HepG2 (cell line): ENCODE measurements at regions not wholly inside any gene's neighbourhood (a gene's known extent, or its start where the extent isn't known, plus 50 kb on each side); places are given as distances from the start of the nearest gene placed in this dataset.

Experiments
- ATAC-seq: fragments of 200-7000 bp; cut with Tn5 transposase; 3 replicates; pipeline ENCODE4 v1.9.1; 2020; ENCODE audit warnings: mild to moderate bottlenecking, moderate library complexity
- BruUV-seq: library from RNA; stranded (reverse); fragments of 400-500 nt; replicated peaks from 2 replicates; lab custom pipeline; 2021; lab: Mats Ljungman, UMichigan
- CTCF ChIA-PET: fragments of 300-600 bp; formaldehyde crosslinking; extraction: SDS; loops from one replicate; lab custom pipeline; 2021; ENCODE audit warnings: low total read pairs, inconsistent platforms, low intra/inter-chr PET ratio; lab: Yijun Ruan, JAX
- POLR2A ChIA-PET: fragments of 350-600 bp; sonication (Branson Sonifier 250); formaldehyde crosslinking; loops from one replicate; lab custom pipeline; 2020; ENCODE audit warnings: antibody characterized with exemption, inconsistent platforms; lab: Yijun Ruan, JAX
- DNase-seq: peaks from one replicate; pipeline ENCODE4 v3.0.0-alpha.2; 2015; ENCODE audit warnings: low spot score
- FAIRE-seq: peaks from 3 replicates; lab custom pipeline; 2011; peaks lifted over from hg19 to GRCh38; lab: Jason Lieb, UNC
- H2AFZ ChIP-seq: one replicate; pipeline ENCODE4 v1.6.1; 2011; ENCODE audit warnings: low read length, inconsistent platforms
- H3K27ac ChIP-seq: fragments of 300-600 bp; 3 replicates; pipeline ENCODE4 v1.8.0; 2011; ENCODE audit warnings: mixed run types, mild to moderate bottlenecking, mixed read lengths, low read length, inconsistent platforms; ENCODE audit not compliant: insufficient read depth; ENCODE audit errors: extremely low read length
- H3K27me3 ChIP-seq, 2 experiments: fragments of 200-600 bp in 1 of 2; 2 replicates in 1 of 2; 3 replicates in 1 of 2; pipeline versions ENCODE4 v1.6.0 to v1.8.0; 2011; ENCODE audit warnings: low read length in 2 of 2, mild to moderate bottlenecking in 2 of 2, moderate library complexity in 2 of 2, inconsistent platforms in 1 of 2; ENCODE audit not compliant: insufficient read depth in 2 of 2, control insufficient read depth in 1 of 2
- H3K36me3 ChIP-seq, 2 experiments: fragments of 200-600 bp in 1 of 2; replicated peaks in 1 of 2; 2 replicates in 1 of 2; 3 replicates in 1 of 2; pipeline versions ENCODE4 v1.5.1 to v1.8.0; 2011; ENCODE audit warnings: low read length in 2 of 2, inconsistent platforms in 1 of 2; ENCODE audit not compliant: insufficient read depth in 2 of 2, control insufficient read depth in 1 of 2
- H3K4me1 ChIP-seq: 2 replicates; pipeline ENCODE4 v1.5.1; 2012; ENCODE audit warnings: low read length, inconsistent platforms; ENCODE audit not compliant: insufficient read depth
- H3K4me2 ChIP-seq: 2 replicates; pipeline ENCODE4 v1.6.0; 2011; ENCODE audit warnings: low read depth, low read length, inconsistent platforms
- H3K4me3 ChIP-seq, 3 experiments: fragments of 200-600 bp in 1 of 3; sonication (generic), shearing (Covaris generic) in 1 of 3; replicated peaks in 1 of 3; 2 replicates each; pipeline ENCODE4 v1.5.1; 2011 to 2016; ENCODE audit warnings: low read length in 3 of 3, inconsistent platforms in 2 of 3, low read depth in 2 of 3, mild to moderate bottlenecking in 2 of 3, control low read depth in 1 of 3, mixed read lengths in 1 of 3; ENCODE audit not compliant: insufficient read depth in 1 of 3
- H3K79me2 ChIP-seq: one replicate; pipeline ENCODE4 v1.6.1; 2011; ENCODE audit warnings: low read length, inconsistent platforms; ENCODE audit not compliant: insufficient read depth
- H3K9ac ChIP-seq: 2 replicates; pipeline ENCODE4 v1.6.0; 2011; ENCODE audit warnings: mild to moderate bottlenecking, low read depth, low read length, inconsistent platforms; ENCODE audit not compliant: insufficient read depth
- H3K9me3 ChIP-seq: 2 replicates; pipeline ENCODE4 v1.5.1; 2012; ENCODE audit warnings: mild to moderate bottlenecking, low read length
- H4K20me1 ChIP-seq: 2 replicates; pipeline ENCODE4 v1.6.0; 2011; ENCODE audit warnings: inconsistent platforms, mild to moderate bottlenecking, low read length, moderate library complexity; ENCODE audit not compliant: insufficient read depth
- HOXA7 ChIP-seq: sonication (generic); formaldehyde crosslinking; IDR thresholded peaks from 2 replicates; pipeline ENCODE4 v1.8.1; 2022; ENCODE audit warnings: mild to moderate bottlenecking, missing genetic modification reagents, moderate library complexity
- MYNN ChIP-seq: sonication (generic); formaldehyde crosslinking; IDR thresholded peaks from 2 replicates; pipeline ENCODE4 v1.4.0; 2020; ENCODE audit warnings: mild to moderate bottlenecking, low read depth, missing genetic modification reagents
- PHF21A ChIP-seq: sonication (generic); formaldehyde crosslinking; IDR thresholded peaks from 2 replicates; pipeline ENCODE4 v1.5.0; 2020; ENCODE audit warnings: mild to moderate bottlenecking, missing genetic modification reagents
- PPARG ChIP-seq: conservative IDR thresholded peaks from 2 replicates; pipeline ENCODE4 v1.6.1; 2016; ENCODE audit warnings: missing biosample characterization, missing genetic modification reagents
- RAD51 ChIP-seq: fragments of 450-650 bp; IDR thresholded peaks from 2 replicates; pipeline ENCODE4 v1.6.1; 2016; ENCODE audit warnings: borderline replicate concordance
- SUZ12 ChIP-seq: fragments of 150-350 bp; IDR thresholded peaks from 2 replicates; pipeline ENCODE4 v1.6.1; 2014; ENCODE audit warnings: low read depth, low read length
- ZNF205 ChIP-seq: IDR thresholded peaks from 2 replicates; pipeline ENCODE4 v1.6.1; 2018; ENCODE audit warnings: missing biosample characterization, missing genetic modification reagents
- ZNF337 ChIP-seq: sonication (generic); formaldehyde crosslinking; IDR thresholded peaks from 2 replicates; pipeline ENCODE4 v1.5.1; 2020; ENCODE audit warnings: missing genetic modification reagents, low read depth, mild to moderate bottlenecking, borderline replicate concordance
- ZNF672 ChIP-seq: sonication (generic); formaldehyde crosslinking; IDR thresholded peaks from 2 replicates; pipeline ENCODE4 v1.8.1; 2022; ENCODE audit warnings: missing genetic modification reagents
- ZNF724P ChIP-seq: sonication (generic); formaldehyde crosslinking; IDR thresholded peaks from 2 replicates; pipeline ENCODE4 v1.8.0; 2022; ENCODE audit warnings: missing genetic modification reagents, borderline replicate concordance
- WGBS: methylation state at CpG from one replicate; pipeline ENCODE4 v1.1.6; 2017; ENCODE audit warnings: low lambda C conversion rate; 5-methylcytosine and 5-hydroxymethylcytosine counted together
- in situ Hi-C: cut with HindIII; loops from 2 replicates; pipeline ENCODE4 v1.10.0; 2017; ENCODE audit warnings: low pct_unique_long_range_greater_than_20kb; ENCODE audit not compliant: extremely low pct_ligation_motif_present
- intact Hi-C: fragments of 100-400 bp; cut with micrococcal nuclease; formaldehyde crosslinking; loops from one replicate; pipeline ENCODE4 v1.10.0; 2022; ENCODE audit not compliant: unreplicated experiment
- TF ChIP-seq, protein P1 (sequence below): sonication (generic); formaldehyde crosslinking; IDR thresholded peaks from 2 replicates; pipeline ENCODE4 v1.8.1; 2023; ENCODE audit warnings: mild to moderate bottlenecking, inconsistent platforms, moderate library complexity, missing genetic modification reagents, borderline replicate concordance
- TF ChIP-seq, protein P2 (sequence below): sonication (generic); formaldehyde crosslinking; IDR thresholded peaks from 2 replicates; pipeline ENCODE4 v1.4.0; 2020; ENCODE audit warnings: mild to moderate bottlenecking, missing genetic modification reagents, borderline replicate concordance

DNA sequence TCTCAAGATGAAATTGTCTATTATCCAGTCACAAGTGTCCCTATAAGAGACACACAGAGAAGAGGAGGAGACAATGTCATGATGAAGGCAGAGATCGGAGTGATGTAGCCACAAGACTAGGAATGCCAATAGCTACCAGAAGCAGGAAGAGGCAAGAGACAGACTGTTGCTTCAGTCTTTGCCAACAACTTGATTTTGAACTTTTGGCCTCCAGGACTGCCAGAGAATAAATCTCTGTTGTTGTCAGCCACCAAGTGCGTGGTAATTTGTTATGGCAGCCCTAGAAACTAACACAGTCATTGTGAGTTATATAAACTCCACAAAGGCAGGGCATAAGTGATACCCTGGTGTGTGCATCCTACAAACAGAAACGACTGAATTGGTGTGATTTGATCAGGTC is 517.0 kb downstream of the BTBD3 start:
- in situ Hi-C loops: no loop called here
- no peak overlapping the region for H3K4me2 ChIP-seq
- no peaks in the 10 kb centered on the region for H3K4me1 ChIP-seq
- 11% methylated on average over 3 of the region's 3 CpGs for WGBS
- H3K79me2 ChIP-seq: no peaks in the 10 kb centered on the region
- ChIA-PET CTCF (no interaction called here), POLR2A (no interaction called here)
- no TSS peak for BruUV-seq
- no peak for ATAC-seq
- H2AFZ ChIP-seq: no peak overlapping the region
- no peak for FAIRE-seq
- no peak overlapping the region for H3K9ac ChIP-seq
- no peak overlapping the region for H3K4me3 ChIP-seq
- H3K27ac ChIP-seq: no peak overlapping the region
- no peak for DNase-seq
- no peaks in the 10 kb centered on the region for H3K36me3 ChIP-seq
- no peaks in the 10 kb centered on the region for H4K20me1 ChIP-seq
- H3K9me3 ChIP-seq: no peaks in the 10 kb centered on the region
- no peaks in the 10 kb centered on the region for H3K27me3 ChIP-seq
- TF ChIP-seq ZNF205 (CRISPR knock-in tag): no peak
- TF ChIP-seq HOXA7: no peak
- TF ChIP-seq ZNF337 (CRISPR knock-in tag): no peak
- TF ChIP-seq RAD51: no peak
- no peak for TF ChIP-seq SUZ12
- TF ChIP-seq PPARG: no peak
- TF ChIP-seq ZNF672: no peak
- no peak for TF ChIP-seq PHF21A (CRISPR knock-in tag)
- TF ChIP-seq, protein P1, sequence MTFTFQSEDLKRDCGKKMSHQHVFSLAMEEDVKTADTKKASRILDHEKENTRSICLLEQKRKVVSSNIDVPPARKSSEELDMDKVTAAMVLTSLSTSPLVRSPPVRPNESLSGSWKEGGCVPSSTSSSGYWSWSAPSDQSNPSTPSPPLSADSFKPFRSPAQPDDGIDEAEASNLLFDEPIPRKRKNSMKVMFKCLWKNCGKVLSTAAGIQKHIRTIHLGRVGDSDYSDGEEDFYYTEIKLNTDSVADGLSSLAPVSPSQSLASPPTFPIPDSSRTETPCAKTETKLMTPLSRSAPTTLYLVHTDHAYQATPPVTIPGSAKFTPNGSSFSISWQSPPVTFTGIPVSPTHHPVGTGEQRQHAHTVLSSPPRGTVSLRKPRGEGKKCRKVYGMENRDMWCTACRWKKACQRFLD (CRISPR knock-in tag): no peak
- TF ChIP-seq, protein P2, sequence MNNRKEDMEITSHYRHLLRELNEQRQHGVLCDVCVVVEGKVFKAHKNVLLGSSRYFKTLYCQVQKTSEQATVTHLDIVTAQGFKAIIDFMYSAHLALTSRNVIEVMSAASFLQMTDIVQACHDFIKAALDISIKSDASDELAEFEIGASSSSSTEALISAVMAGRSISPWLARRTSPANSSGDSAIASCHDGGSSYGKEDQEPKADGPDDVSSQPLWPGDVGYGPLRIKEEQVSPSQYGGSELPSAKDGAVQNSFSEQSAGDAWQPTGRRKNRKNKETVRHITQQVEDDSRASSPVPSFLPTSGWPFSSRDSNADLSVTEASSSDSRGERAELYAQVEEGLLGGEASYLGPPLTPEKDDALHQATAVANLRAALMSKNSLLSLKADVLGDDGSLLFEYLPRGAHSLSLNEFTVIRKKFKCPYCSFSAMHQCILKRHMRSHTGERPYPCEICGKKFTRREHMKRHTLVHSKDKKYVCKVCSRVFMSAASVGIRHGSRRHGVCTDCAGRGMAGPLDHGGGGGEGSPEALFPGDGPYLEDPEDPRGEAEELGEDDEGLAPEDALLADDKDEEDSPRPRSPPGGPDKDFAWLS (CRISPR knock-in tag): no peak
- no peak for TF ChIP-seq ZNF724P
- no peak for TF ChIP-seq MYNN (CRISPR knock-in tag)
- intact Hi-C loops: no loop called here
